ENCODE measurements at regions not wholly inside any gene's neighbourhood (a gene's known extent, or its start where the extent isn't known, plus 50 kb on each side); places are given as distances from the start of the nearest gene placed in this dataset.

GRCh38 chr6:119627908-119628669 lies 278.5 kb upstream of the MAN1A1 start:
- DNase-seq = no peak

DNA sequence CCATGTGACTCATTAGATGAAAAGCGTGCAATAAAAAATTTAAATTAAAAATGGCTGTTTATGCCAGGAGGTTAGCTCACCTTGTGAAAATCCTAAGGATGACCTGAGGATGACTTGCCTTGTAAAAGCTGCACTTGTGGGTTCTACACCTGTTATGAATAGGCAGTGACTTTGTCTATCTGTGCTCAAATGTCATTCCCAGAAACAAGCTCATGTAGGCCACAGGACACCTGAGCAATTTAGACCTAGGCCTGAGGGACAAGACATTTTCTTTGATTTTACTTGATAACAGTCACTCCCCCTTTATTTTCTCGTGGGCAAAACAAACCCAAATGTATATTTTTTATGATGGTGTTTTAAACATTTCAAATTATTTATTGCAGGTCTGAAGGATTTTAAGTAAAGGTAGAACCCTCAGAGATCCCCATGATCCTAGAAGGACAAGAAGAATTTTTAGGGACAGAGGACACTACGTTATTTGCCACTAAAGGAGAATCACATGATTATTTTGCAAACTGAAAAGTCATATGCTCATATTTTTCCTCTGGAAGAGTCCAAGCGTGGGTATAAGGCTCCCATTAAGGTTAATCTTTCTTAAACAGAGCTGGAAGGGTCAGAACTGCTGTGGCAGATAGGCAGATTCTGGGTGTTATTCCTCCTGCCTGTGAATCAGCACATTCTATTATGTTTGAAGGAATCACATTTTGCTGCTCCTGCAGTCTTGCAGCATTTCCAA lies 277.5 kb upstream of the MAN1A1 start:
- DNase-seq = no peak

- DNase-seq = no peak
Observed at GRCh38 chr6:119620846-119621555, 271.4 kb upstream of the MAN1A1 start.

DNA sequence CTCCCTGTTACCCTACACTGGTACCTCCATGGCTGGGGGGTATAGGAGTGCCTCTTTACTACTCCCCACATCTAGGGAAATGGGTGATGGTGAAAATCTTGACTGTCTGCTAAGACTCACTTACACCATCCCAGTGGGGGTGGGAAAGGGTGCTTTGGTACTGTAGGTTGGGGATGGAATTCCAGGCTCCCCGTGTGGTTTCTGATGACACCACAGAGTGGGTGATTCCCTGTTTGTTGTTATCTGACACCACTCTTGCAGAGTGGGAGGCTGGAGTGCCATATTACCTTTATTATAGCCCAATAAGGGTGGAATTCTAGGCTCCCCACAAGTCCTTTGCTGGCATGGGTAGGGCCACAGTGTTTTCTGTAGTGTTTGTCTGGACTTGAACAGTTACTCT lies 264.6 kb upstream of the MAN1A1 start:
- no peak for DNase-seq

DNA sequence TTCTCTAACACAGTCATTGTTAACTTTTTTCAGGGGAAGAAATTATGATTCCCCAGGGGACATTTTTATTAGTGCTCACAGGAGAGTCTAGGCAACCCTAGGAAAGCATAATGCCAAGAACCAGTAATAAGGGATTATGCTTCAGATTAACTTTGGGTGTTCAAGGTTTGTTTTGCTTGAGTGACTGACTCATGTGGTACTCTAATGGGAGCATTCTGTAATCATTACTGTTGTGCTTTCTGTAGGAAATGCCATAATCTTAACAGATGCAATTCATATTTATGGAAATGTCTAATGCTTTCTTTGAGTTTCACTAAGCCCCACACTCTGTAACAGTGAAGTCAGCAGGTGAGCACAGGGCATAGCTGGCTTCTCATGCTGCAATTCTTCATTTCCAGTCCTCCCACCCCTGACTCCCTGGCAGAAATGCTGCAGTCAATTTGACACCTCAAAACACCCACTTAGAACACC lies 263.4 kb upstream of the MAN1A1 start:
- no peak for DNase-seq

- DNase-seq = no peak
Observed at GRCh38 chr6:119612176-119612891, 262.8 kb upstream of the MAN1A1 start.

DNA sequence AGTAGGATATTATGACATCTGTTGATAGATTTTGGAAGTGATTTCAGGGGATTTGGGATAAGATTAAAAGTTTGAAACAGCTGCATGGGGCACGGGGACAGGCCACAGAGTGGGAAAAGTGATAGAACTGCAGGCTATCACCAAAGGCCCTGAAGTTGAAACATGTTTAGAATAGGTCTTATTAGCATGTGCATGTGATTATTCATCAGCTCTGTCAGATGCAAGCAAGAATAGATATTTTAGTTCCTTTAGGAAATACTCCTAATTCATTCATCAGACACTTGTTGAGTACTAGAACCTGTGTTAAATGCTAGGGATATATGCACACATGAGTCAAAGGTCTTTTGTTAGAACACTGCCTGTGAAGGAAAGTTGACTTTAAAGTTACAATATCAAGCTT lies 261.2 kb upstream of the MAN1A1 start:
- no peak for DNase-seq

DNA sequence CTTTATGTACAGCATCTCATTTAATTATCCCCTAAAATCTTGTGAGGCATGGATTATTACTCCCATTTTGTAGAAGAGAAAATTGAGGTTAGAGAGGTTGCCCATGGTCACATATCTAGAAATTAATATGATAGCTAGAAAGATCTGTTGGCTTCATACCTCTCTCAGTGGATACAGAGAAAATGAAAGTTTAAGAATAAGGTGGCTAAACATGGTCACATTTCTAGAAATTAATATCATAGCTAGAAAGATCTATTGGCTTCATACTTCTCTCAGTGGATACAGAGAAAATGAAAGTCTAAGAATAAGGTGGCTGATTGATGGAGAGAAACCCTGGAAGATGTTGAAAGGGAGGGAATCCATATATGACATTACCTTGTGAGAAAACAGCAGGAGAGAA lies 260.7 kb upstream of the MAN1A1 start:
- DNase-seq = no peak

DNA sequence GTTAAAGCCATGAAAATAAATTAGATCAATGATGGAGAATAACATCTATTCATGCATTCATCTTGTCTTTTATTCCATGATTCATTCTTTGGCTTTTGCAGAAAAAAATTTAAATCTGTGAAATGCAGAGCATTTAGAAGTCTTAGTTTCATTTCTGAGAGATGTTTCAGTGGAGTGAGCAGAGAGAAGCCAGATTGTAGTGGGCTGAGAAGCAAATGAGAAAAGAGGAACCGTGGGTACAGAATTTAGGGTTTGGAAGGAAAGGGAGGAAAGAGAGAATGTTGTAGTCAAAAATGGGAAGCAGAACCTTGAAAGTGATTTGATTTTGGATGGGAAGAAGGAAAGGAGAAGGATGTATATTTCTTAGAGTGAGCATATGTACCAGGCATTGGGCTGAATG lies 260.3 kb upstream of the MAN1A1 start:
- no peak for DNase-seq

GRCh38 chr6:119608994-119609393 lies 259.4 kb upstream of the MAN1A1 start:
- no peak for DNase-seq

DNA sequence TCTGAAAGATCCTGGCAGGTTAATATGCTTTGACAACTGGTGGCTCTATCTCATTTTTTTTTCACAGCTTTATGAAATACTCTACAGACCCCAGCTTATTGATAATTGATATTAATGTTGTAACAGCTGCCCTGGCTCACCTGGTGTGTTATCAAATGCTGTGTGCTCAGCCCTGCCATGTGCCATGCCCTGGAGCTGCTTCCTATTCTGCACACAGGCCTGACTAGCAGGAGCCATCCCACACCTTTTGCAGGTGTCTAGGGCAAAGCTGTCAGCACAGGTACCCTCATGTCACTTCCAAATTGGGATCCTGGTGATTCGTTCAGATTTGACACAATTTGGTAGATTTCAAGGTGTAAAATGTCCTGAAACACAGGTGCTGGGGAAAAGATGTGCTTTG lies 254.6 kb upstream of the MAN1A1 start:
- no peak for DNase-seq

- no peak for DNase-seq
Observed at GRCh38 chr6:119603501-119603900, 253.9 kb upstream of the MAN1A1 start.

GRCh38 chr6:119602215-119603178 lies 252.9 kb upstream of the MAN1A1 start:
- DNase-seq = no peak

GRCh38 chr6:119598883-119599282 lies 249.3 kb upstream of the MAN1A1 start:
- no peak for DNase-seq

- no peak for DNase-seq
Observed at GRCh38 chr6:119594907-119595306, 245.3 kb upstream of the MAN1A1 start.

GRCh38 chr6:119591235-119591634 lies 241.7 kb upstream of the MAN1A1 start:
- DNase-seq = no peak

DNA sequence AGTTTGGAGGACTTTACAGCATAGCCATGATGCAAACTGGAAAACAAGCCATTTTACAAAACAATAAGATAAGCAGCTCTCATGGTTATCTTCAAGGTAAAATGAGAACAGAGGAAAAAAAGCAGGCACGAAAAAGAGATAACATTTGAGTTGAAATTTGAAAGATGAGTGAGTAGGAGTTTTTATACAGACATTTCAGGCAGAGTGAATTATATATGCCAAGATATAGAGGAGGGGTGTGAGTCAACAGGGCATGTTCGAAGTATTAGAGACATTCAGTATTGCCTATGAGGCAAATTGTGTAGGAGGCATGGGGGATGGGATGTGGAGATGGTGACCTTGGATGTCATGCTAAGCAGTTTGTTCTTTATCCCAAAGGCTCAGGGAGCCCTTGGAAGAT lies 240.5 kb upstream of the MAN1A1 start:
- DNase-seq = no peak

DNA sequence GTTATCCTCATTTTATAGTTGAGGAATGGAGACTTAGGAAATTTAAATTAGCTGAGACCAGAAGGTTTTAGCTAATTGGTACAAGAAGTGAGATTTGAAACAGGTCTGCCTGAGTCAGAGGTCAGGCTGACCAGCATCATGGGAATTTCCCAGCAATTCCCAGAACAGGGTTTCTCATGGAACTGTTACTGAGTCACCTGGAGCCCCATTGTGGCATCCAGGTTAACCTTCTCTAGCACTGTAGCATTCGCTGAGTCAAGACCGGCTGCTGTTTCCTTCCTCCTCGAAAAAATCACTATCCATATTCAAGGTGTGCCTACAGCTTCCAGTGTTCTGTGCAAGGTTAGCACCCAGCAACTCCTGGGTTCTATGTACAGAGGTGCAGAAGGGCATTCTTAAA lies 238.0 kb upstream of the MAN1A1 start:
- no peak for DNase-seq

- DNase-seq = no peak
Observed at GRCh38 chr6:119586250-119586882, 236.8 kb upstream of the MAN1A1 start.

DNA sequence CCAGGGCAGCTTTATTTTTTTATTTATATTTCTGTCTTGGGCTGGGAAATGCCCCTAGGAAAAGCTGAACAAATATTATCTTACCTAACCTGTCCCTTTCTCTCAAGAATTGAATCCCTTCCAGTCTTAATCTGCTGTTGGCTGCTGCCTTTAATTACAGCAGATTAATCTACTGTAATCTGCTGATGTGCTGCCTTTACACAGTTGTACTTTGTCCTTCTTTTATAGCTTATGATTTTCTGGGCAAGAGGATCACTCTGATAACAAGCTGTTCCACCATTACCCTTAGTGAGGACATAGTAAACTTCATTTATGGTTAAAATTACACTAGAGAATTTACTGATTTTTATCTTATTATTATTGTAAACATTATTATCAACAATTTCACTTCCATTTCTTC lies 234.5 kb upstream of the MAN1A1 start:
- no peak for DNase-seq

GRCh38 chr6:119581220-119581619 lies 231.7 kb upstream of the MAN1A1 start:
- no peak for DNase-seq
